Neural cell (in vitro differentiated cells): ENCODE measurements at regions not wholly inside any gene's neighbourhood (a gene's known extent, or its start where the extent isn't known, plus 50 kb on each side); places are given as distances from the start of the nearest gene placed in this dataset.

Experiments used
- CTCF ChIP-seq: fragments of 450-650 bp; IDR thresholded peaks from 2 replicates; pipeline ENCODE4 v1.5.1; 2014; ENCODE audit warnings: antibody characterized with exemption, mild to moderate bottlenecking, moderate library complexity; ENCODE audit not compliant: poor library complexity, severe bottlenecking
- EP300 ChIP-seq: fragments of 450-650 bp; conservative IDR thresholded peaks from 2 replicates; pipeline ENCODE4 v1.6.1; 2014; ENCODE audit warnings: antibody characterized with exemption, mild to moderate bottlenecking, moderate library complexity; ENCODE audit not compliant: poor library complexity, severe bottlenecking

GRCh38 chr16:47849736-47850135, 306.1 kb downstream of the ABCC12 start:
- TF ChIP-seq EP300 (no peak), CTCF (no peak)
